ENCODE measurements at regions not wholly inside any gene's neighbourhood (a gene's known extent, or its start where the extent isn't known, plus 50 kb on each side); places are given as distances from the start of the nearest gene placed in this dataset.

DNA sequence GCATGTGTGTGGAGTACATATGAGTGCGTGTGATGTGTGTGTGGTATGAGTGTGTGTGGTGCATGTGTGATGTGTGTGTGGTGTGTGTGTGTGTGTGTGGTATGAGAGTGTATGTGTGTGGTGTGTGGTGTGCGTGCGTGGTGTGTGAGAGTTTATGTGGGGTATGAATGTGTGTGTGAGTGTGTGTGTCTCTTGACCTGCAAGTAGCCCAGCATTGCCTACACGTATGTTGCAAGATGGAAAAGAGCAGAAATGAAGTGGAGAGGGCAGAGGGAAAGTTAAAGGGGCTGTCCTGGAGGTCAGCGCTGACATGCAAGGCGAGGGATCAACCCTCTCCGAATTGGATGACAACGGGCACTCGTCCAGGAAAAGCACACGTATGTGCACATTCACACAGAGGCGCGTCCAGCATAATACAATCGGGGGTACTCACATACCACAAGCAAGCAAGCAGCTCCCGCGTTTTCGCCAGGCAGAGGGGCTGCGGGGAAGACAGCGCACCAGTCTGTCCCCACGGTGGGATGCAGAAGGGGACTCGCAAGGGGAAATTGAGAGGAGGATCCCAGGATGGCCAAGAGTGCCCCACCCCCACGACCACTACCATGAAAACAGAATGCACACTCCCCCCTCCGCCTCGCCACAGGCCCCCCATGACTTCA lies 174.5 kb upstream of the AFDN start:
- TF ChIP-seq CTCF (conservative IDR thresholded peaks at IDR 0.05) = no peak
- TF ChIP-seq ZFX (IDR thresholded peaks at IDR 0.05) = no peak
